Stomach (tissue), 8 donors: ENCODE measurements at regions not wholly inside any gene's neighbourhood (a gene's known extent, or its start where the extent isn't known, plus 50 kb on each side); places are given as distances from the start of the nearest gene placed in this dataset.
"Not testable (repeated sequence)": the region's sequence is repeated elsewhere in the genome, so short reads cannot be mapped to it uniquely, and the experiment has no call there.

ENCODE experiments used
- DNase-seq, 2 donors: peaks; one replicate each; pipeline versions ENCODE4 v3.0.0 to v3.0.0-alpha.2; 2013 to 2019
- H3K27ac ChIP-seq, 5 donors: fragments of 200-600 bp in 4 of 5; sonication (generic) in 4 of 5; one replicate each; pipeline ENCODE4 v1.5.1; 2013 to 2019; ENCODE audit warnings: mild to moderate bottlenecking in 1 of 5, moderate library complexity in 1 of 5
- H3K27me3 ChIP-seq, 3 donors: fragments of 200-600 bp; sonication (generic); one replicate each; pipeline ENCODE4 v1.5.1; 2017 to 2019; ENCODE audit warnings: mixed run types in 1 of 3
- H3K36me3 ChIP-seq, 4 donors: fragments of 200-600 bp; sonication (generic); 1 replicate in 3 of 4; 2 replicates in 1 of 4; pipeline ENCODE4 v1.5.1; 2016 to 2019
- H3K4me1 ChIP-seq, 4 donors: fragments of 200-600 bp; sonication (generic); one replicate each; pipeline ENCODE4 v1.5.1; 2016 to 2019
- H3K4me3 ChIP-seq, 4 donors: fragments of 200-600 bp; sonication (generic) in 3 of 4; one replicate each; pipeline ENCODE4 v1.5.1; 2016 to 2019; ENCODE audit warnings: mild to moderate bottlenecking in 1 of 4
- H3K9me3 ChIP-seq, 4 donors: fragments of 200-600 bp; sonication (generic); one replicate each; pipeline ENCODE4 v1.5.1; 2016 to 2019
- CTCF ChIP-seq, 7 experiments: fragments of 450-650 bp in 4 of 7; fragments of 200-600 bp in 3 of 7; sonication (generic) in 3 of 7; IDR thresholded peaks; one replicate each; pipeline ENCODE4 v1.5.1; 2016 to 2019; ENCODE audit warnings: antibody characterized with exemption in 7 of 7, control low read depth in 2 of 7, mild to moderate bottlenecking in 1 of 7
- EP300 ChIP-seq: sonication (generic); formaldehyde crosslinking; IDR thresholded peaks from one replicate; pipeline ENCODE4 v1.6.1; 2017; ENCODE audit warnings: antibody characterized with exemption
- POLR2A ChIP-seq, 4 donors: fragments of 450-650 bp; IDR thresholded peaks; one replicate each; pipeline ENCODE4 v1.6.1; 2016; ENCODE audit warnings: antibody characterized with exemption in 4 of 4, control low read depth in 2 of 4, mild to moderate bottlenecking in 1 of 4, moderate library complexity in 1 of 4
- POLR2AphosphoS5 ChIP-seq, 3 donors: sonication (generic); formaldehyde crosslinking; IDR thresholded peaks; one replicate each; pipeline ENCODE4 v1.6.1; 2016; ENCODE audit warnings: antibody characterized with exemption in 3 of 3
- WGBS, 5 donors: extraction: QIAGEN DNeasy Blood & Tissue Kit in 3 of 5; methylation state at CpG; one replicate each; pipeline versions ENCODE4 v1.1.5 to v1.1.7; 2013 to 2018; 5-methylcytosine and 5-hydroxymethylcytosine counted together
- intact Hi-C: fragments of 100-400 bp; cut with DNase I; formaldehyde crosslinking; loops from one replicate; pipeline ENCODE4 v1.15.1; 2023; ENCODE audit warnings: low total_unique reads
- donor health status: healthy with polysubstance abuse.
- donor health status: Bipolar disorder and iron deficiency.
- donor health status: healthy.

GRCh38 chrX:7486505-7486904 lies 338.6 kb upstream of the PUDP start:
- Histone ChIP-seq H3K4me1 (no peaks in the 10 kb centered on the region), H3K36me3 (no peaks in the 10 kb centered on the region), H3K27me3 (no peaks in the 10 kb centered on the region), H3K4me3 (no peak overlapping the region), H3K27ac (no peak overlapping the region), H3K9me3 (no peaks in the 10 kb centered on the region)
- intact Hi-C loops, result no loop called here
- 68 to 80% (median 69%) methylated on average over 3 of the region's 3 CpGs for WGBS, 5 donors
- no peak for DNase-seq
- TF ChIP-seq EP300 (no peak), POLR2AphosphoS5 (IDR thresholded peaks at IDR 0.05) (no peak), CTCF (IDR thresholded peaks at IDR 0.05) (no peak), POLR2A (IDR thresholded peaks at IDR 0.05) (no peak)

DNA sequence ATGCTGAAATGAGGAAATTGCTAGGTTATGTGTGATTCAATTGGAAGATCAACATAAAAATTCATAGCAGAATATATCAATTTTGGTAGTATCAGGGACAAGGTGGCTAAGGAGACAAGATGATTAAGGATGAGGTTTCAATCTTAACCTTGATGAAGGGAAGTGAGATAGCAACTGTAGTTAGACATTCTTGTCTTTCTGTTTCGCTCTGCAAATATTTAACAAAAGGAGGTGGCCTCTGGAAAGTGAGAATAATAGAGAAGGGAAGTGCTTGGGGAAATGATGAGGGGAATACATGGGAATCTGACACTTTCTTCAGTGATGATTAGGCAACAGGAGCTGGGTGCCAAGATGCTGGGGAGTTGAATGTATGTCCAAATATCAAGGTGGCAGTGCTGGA lies 337.1 kb upstream of the PUDP start:
- no peak overlapping the region for H3K4me3 ChIP-seq
- intact Hi-C loops, result no loop called here
- H3K9me3 ChIP-seq, result no peaks in the 10 kb centered on the region
- no peaks in the 10 kb centered on the region for H3K4me1 ChIP-seq
- H3K36me3 ChIP-seq, result no peaks in the 10 kb centered on the region
- TF ChIP-seq POLR2A (IDR thresholded peaks at IDR 0.05) (no peak), POLR2AphosphoS5 (IDR thresholded peaks at IDR 0.05) (no peak), CTCF (IDR thresholded peaks at IDR 0.05) (no peak), EP300 (no peak)
- no peak overlapping the region for H3K27ac ChIP-seq
- no peak for DNase-seq
- whole genome bisulfite sequencing, 5 donors, result 71 to 97% (median 81%) methylated on average over 1 of the region's 1 CpG
- no peaks in the 10 kb centered on the region for H3K27me3 ChIP-seq

DNA sequence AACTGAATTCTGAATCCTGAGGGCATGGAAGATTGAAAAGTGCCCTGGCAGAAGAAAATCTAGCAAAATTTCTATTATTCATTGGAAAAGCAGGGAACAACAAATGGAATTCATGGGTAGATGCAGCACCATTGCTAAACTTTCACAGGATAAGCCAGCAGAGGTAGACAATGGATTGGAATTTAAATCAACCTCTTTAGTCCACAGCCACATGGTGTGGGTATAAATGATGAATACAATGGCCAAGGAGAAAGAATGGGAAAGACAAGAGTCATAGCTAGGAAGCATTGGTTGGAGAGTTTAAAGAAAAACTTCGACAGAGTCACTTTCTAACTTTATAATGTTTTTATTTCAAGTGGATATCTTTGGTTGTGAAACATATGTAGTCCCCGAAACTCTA lies 332.8 kb upstream of the PUDP start:
- 62 to 78% (median 73%) methylated on average over 2 of the region's 2 CpGs for WGBS, 5 donors
- Histone ChIP-seq H3K27ac (no peak overlapping the region), H3K27me3 (no peaks in the 10 kb centered on the region), H3K36me3 (no peaks in the 10 kb centered on the region), H3K9me3 (no peaks in the 10 kb centered on the region), H3K4me1 (no peaks in the 10 kb centered on the region), H3K4me3 (no peak overlapping the region)
- DNase-seq, result no peak
- intact Hi-C loops, result no loop called here
- TF ChIP-seq POLR2AphosphoS5 (IDR thresholded peaks at IDR 0.05) (no peak), POLR2A (IDR thresholded peaks at IDR 0.05) (no peak), CTCF (IDR thresholded peaks at IDR 0.05) (no peak), EP300 (no peak)

GRCh38 chrX:7462110-7462509 lies 314.2 kb upstream of the PUDP start:
- WGBS, 5 donors, result 42 to 58% (median 51%) methylated on average over 6 of the region's 6 CpGs
- Histone ChIP-seq H3K4me3 (no peak overlapping the region), H3K27ac (no peak overlapping the region), H3K4me1 (no peaks in the 10 kb centered on the region), H3K36me3 (no peaks in the 10 kb centered on the region), H3K27me3 (no peaks in the 10 kb centered on the region), H3K9me3 (no peaks in the 10 kb centered on the region)
- no peak for DNase-seq
- intact Hi-C loops, result no loop called here
- no peak for TF ChIP-seq EP300
- TF ChIP-seq CTCF (IDR thresholded peaks at IDR 0.05), result no peak
- no peak for TF ChIP-seq POLR2AphosphoS5 (IDR thresholded peaks at IDR 0.05)
- no peak for TF ChIP-seq POLR2A (IDR thresholded peaks at IDR 0.05)

GRCh38 chrX:7461051-7461450 lies 313.1 kb upstream of the PUDP start:
- H3K36me3 ChIP-seq, H3K27ac ChIP-seq, intact Hi-C loops, H3K27me3 ChIP-seq, H3K4me1 ChIP-seq, H3K9me3 ChIP-seq, H3K4me3 ChIP-seq: not testable (repeated sequence)
- 15 to 41% (median 30%) methylated on average over 2 of the region's 2 CpGs for WGBS, 5 donors
- peak in 1 of 2 donors; percentile 2 for DNase-seq
